G401 (cell line): ENCODE measurements at regions not wholly inside any gene's neighbourhood (a gene's known extent, or its start where the extent isn't known, plus 50 kb on each side); places are given as distances from the start of the nearest gene placed in this dataset.

Experiments
- DNase-seq: peaks from one replicate; pipeline ENCODE4 v3.0.0-alpha.2; 2015; ENCODE audit warnings: low spot score
- in situ Hi-C: cut with HindIII; loops from 2 replicates; pipeline ENCODE4 v1.10.0; 2016; ENCODE audit warnings: low sequenced_read_pairs, mixed read lengths

- DNase-seq, result no peak
- in situ Hi-C loops, result no loop called here
These were observed 185.1 kb downstream of the CLIC5 start for GRCh38 chr6:45830441-45831139.

GRCh38 chr6:45829873-45830272, 185.8 kb downstream of the CLIC5 start:
- no peak for DNase-seq
- in situ Hi-C loops, result no loop called here

- in situ Hi-C loops, result no loop called here
- DNase-seq, result no peak
These were observed 187.6 kb downstream of the CLIC5 start for GRCh38 chr6:45827952-45828530.

- in situ Hi-C loops, result no loop called here
These were observed 192.8 kb downstream of the CLIC5 start for GRCh38 chr6:45822873-45823272.

GRCh38 chr6:45822246-45822812, 193.3 kb downstream of the CLIC5 start:
- no peak for DNase-seq
- in situ Hi-C loops, result no loop called here

More at GRCh38 chr6:45822873-45823272, 192.8 kb downstream of the CLIC5 start:
- no peak for DNase-seq

- no peak for DNase-seq
- in situ Hi-C loops, result no loop called here
These were observed 197.0 kb downstream of the CLIC5 start for GRCh38 chr6:45818655-45819054.

GRCh38 chr6:45816674-45817297, 198.9 kb downstream of the CLIC5 start:
- DNase-seq, result no peak
- in situ Hi-C loops, result no loop called here

- in situ Hi-C loops, result no loop called here
- no peak for DNase-seq
These were observed 200.1 kb downstream of the CLIC5 start for GRCh38 chr6:45815466-45816125.

GRCh38 chr6:45814772-45815171, 200.9 kb downstream of the CLIC5 start:
- in situ Hi-C loops, result no loop called here
- DNase-seq, result no peak

- no peak for DNase-seq
- in situ Hi-C loops, result no loop called here
These were observed 201.7 kb downstream of the CLIC5 start for GRCh38 chr6:45813943-45814342.

- DNase-seq, result no peak
- in situ Hi-C loops, result no loop called here
These were observed 202.7 kb downstream of the CLIC5 start for GRCh38 chr6:45812922-45813321.

- no peak for DNase-seq
- in situ Hi-C loops, result no loop called here
These were observed 206.7 kb downstream of the CLIC5 start for GRCh38 chr6:45808917-45809316.

- in situ Hi-C loops, result no loop called here
- DNase-seq, result no peak
These were observed 207.5 kb downstream of the CLIC5 start for GRCh38 chr6:45808042-45808645.

GRCh38 chr6:45807311-45808041, 208.2 kb downstream of the CLIC5 start:
- in situ Hi-C loops, result no loop called here
- no peak for DNase-seq

GRCh38 chr6:45806172-45806571, 209.5 kb downstream of the CLIC5 start:
- in situ Hi-C loops, result no loop called here
- no peak for DNase-seq

GRCh38 chr6:45803071-45803470, 212.6 kb downstream of the CLIC5 start:
- in situ Hi-C loops, result no loop called here
- DNase-seq, result no peak

- in situ Hi-C loops, result no loop called here
- DNase-seq, result no peak
These were observed 214.0 kb downstream of the CLIC5 start for GRCh38 chr6:45801471-45802289.

- DNase-seq, result no peak
- in situ Hi-C loops, result no loop called here
These were observed 214.7 kb downstream of the CLIC5 start for GRCh38 chr6:45800911-45801310.
